ENCODE measurements at regions not wholly inside any gene's neighbourhood (a gene's known extent, or its start where the extent isn't known, plus 50 kb on each side); places are given as distances from the start of the nearest gene placed in this dataset.
"Not testable (repeated sequence)": the region's sequence is repeated elsewhere in the genome, so short reads cannot be mapped to it uniquely, and the experiment has no call there.

- CTCF ChIA-PET = no interaction called here
- Mint-ChIP-seq H3K27me3 (no peaks in the 10 kb centered on the region), H3K9me3 (ENCODE audit: low read depth) (no peaks in the 10 kb centered on the region), H3K4me3 (no peak overlapping the region), H3K4me1 (no peaks in the 10 kb centered on the region), H3K27ac (no peak overlapping the region), H3K36me3 (no peaks in the 10 kb centered on the region)
- no peak for DNase-seq
- no peak for ATAC-seq
Measured at GRCh38 chr7:81473236-81473635, 296.6 kb downstream of the HGF start.

GRCh38 chr7:81470724-81471379 lies 299.0 kb downstream of the HGF start:
- ATAC-seq (no peak), DNase-seq (no peak)
- no peaks in the 10 kb centered on the region for H3K9me3 Mint-ChIP-seq (ENCODE audit: low read depth)
- H3K4me3 Mint-ChIP-seq = no peak overlapping the region
- no peaks in the 10 kb centered on the region for H3K4me1 Mint-ChIP-seq
- CTCF ChIA-PET = no interaction called here
- H3K27ac Mint-ChIP-seq = no peak overlapping the region
- no peaks in the 10 kb centered on the region for H3K27me3 Mint-ChIP-seq
- H3K36me3 Mint-ChIP-seq = no peaks in the 10 kb centered on the region

GRCh38 chr7:81469869-81470723 lies 299.8 kb downstream of the HGF start:
- DNase-seq (no peak), ATAC-seq (no peak)
- Mint-ChIP-seq H3K36me3 (no peaks in the 10 kb centered on the region), H3K27ac (no peak overlapping the region), H3K27me3 (no peaks in the 10 kb centered on the region), H3K4me3 (no peak overlapping the region), H3K9me3 (ENCODE audit: low read depth) (no peaks in the 10 kb centered on the region), H3K4me1 (no peaks in the 10 kb centered on the region)
- CTCF ChIA-PET = no interaction called here

- Mint-ChIP-seq H3K27me3 (no peaks in the 10 kb centered on the region), H3K27ac (no peak overlapping the region), H3K9me3 (ENCODE audit: low read depth) (no peaks in the 10 kb centered on the region), H3K36me3 (no peaks in the 10 kb centered on the region), H3K4me1 (no peaks in the 10 kb centered on the region), H3K4me3 (no peak overlapping the region)
- no peak for DNase-seq
- CTCF ChIA-PET = no interaction called here
- ATAC-seq = no peak
Measured at GRCh38 chr7:81469153-81469868, 300.5 kb downstream of the HGF start.

- no peaks in the 10 kb centered on the region for H3K4me1 Mint-ChIP-seq
- H3K27ac Mint-ChIP-seq = no peak overlapping the region
- CTCF ChIA-PET = no interaction called here
- DNase-seq (no peak), ATAC-seq (no peak)
- H3K4me3 Mint-ChIP-seq = no peak overlapping the region
- no peaks in the 10 kb centered on the region for H3K36me3 Mint-ChIP-seq
- no peaks in the 10 kb centered on the region for H3K27me3 Mint-ChIP-seq
- no peaks in the 10 kb centered on the region for H3K9me3 Mint-ChIP-seq (ENCODE audit: low read depth)
Measured at GRCh38 chr7:81468526-81468925, 301.3 kb downstream of the HGF start.

GRCh38 chr7:81467964-81468363 lies 301.9 kb downstream of the HGF start:
- Mint-ChIP-seq H3K4me1 (no peaks in the 10 kb centered on the region), H3K4me3 (no peak overlapping the region), H3K27me3 (no peaks in the 10 kb centered on the region), H3K36me3 (no peaks in the 10 kb centered on the region), H3K27ac (no peak overlapping the region), H3K9me3 (ENCODE audit: low read depth) (no peaks in the 10 kb centered on the region)
- DNase-seq = no peak
- CTCF ChIA-PET = no interaction called here
- ATAC-seq = no peak

GRCh38 chr7:81462672-81463071 lies 307.2 kb downstream of the HGF start:
- H3K27ac Mint-ChIP-seq = no peak overlapping the region
- CTCF ChIA-PET = no interaction called here

GRCh38 chr7:81460250-81461045 lies 309.4 kb downstream of the HGF start:
- Mint-ChIP-seq H3K9me3 (ENCODE audit: low read depth) (no peaks in the 10 kb centered on the region), H3K36me3 (no peaks in the 10 kb centered on the region), H3K4me3 (no peak overlapping the region), H3K27ac (no peak overlapping the region), H3K27me3 (no peaks in the 10 kb centered on the region), H3K4me1 (no peaks in the 10 kb centered on the region)
- CTCF ChIA-PET = no interaction called here
- ATAC-seq = no peak
- no peak for DNase-seq

More at GRCh38 chr7:81462672-81463071, 307.2 kb downstream of the HGF start:
- Mint-ChIP-seq H3K4me3 (no peak overlapping the region), H3K36me3 (no peaks in the 10 kb centered on the region), H3K27me3 (no peaks in the 10 kb centered on the region), H3K9me3 (ENCODE audit: low read depth) (no peaks in the 10 kb centered on the region), H3K4me1 (no peaks in the 10 kb centered on the region)
- ATAC-seq = no peak
- no peak for DNase-seq

- H3K4me3 Mint-ChIP-seq = no peak overlapping the region
Measured at GRCh38 chr7:81459485-81459884, 310.4 kb downstream of the HGF start.

GRCh38 chr7:81457852-81458522 lies 311.9 kb downstream of the HGF start:
- Mint-ChIP-seq H3K4me1 (no peaks in the 10 kb centered on the region), H3K9me3 (ENCODE audit: low read depth) (no peaks in the 10 kb centered on the region), H3K27ac (no peak overlapping the region), H3K36me3 (no peaks in the 10 kb centered on the region), H3K4me3 (no peak overlapping the region), H3K27me3 (no peaks in the 10 kb centered on the region)
- CTCF ChIA-PET = no interaction called here
- DNase-seq = no peak
- no peak for ATAC-seq

More at GRCh38 chr7:81459485-81459884, 310.4 kb downstream of the HGF start:
- no peaks in the 10 kb centered on the region for H3K27me3 Mint-ChIP-seq
- H3K9me3 Mint-ChIP-seq (ENCODE audit: low read depth) = no peaks in the 10 kb centered on the region
- no peak for DNase-seq
- no peak overlapping the region for H3K27ac Mint-ChIP-seq
- no peak for ATAC-seq
- H3K4me1 Mint-ChIP-seq = no peaks in the 10 kb centered on the region
- no peaks in the 10 kb centered on the region for H3K36me3 Mint-ChIP-seq
- CTCF ChIA-PET = no interaction called here

- ATAC-seq; H3K36me3 Mint-ChIP-seq; H3K27me3 Mint-ChIP-seq; H3K9me3 Mint-ChIP-seq (ENCODE audit: low read depth); H3K27ac Mint-ChIP-seq; H3K4me3 Mint-ChIP-seq; CTCF ChIA-PET; DNase-seq; H3K4me1 Mint-ChIP-seq: not testable (repeated sequence)
Measured at GRCh38 chr7:81453770-81454169, 316.1 kb downstream of the HGF start.

- ATAC-seq = no peak
- no peak for DNase-seq
- no peaks in the 10 kb centered on the region for H3K4me1 Mint-ChIP-seq
- no peaks in the 10 kb centered on the region for H3K9me3 Mint-ChIP-seq (ENCODE audit: low read depth)
- H3K36me3 Mint-ChIP-seq = no peaks in the 10 kb centered on the region
- H3K27me3 Mint-ChIP-seq = no peaks in the 10 kb centered on the region
- CTCF ChIA-PET = no interaction called here
- no peak overlapping the region for H3K27ac Mint-ChIP-seq
- no peak overlapping the region for H3K4me3 Mint-ChIP-seq
Measured at GRCh38 chr7:81449105-81449504, 320.7 kb downstream of the HGF start.

- Mint-ChIP-seq H3K4me3 (no peak overlapping the region), H3K36me3 (no peaks in the 10 kb centered on the region), H3K9me3 (ENCODE audit: low read depth) (peaks cover 2% of the 10 kb centered on the region), H3K27me3 (no peaks in the 10 kb centered on the region), H3K27ac (no peak overlapping the region), H3K4me1 (no peaks in the 10 kb centered on the region)
- CTCF ChIA-PET = no interaction called here
- ATAC-seq = no peak
- no peak for DNase-seq
Measured at GRCh38 chr7:81447351-81447952, 322.4 kb downstream of the HGF start.
